ENCODE measurements at regions not wholly inside any gene's neighbourhood (a gene's known extent, or its start where the extent isn't known, plus 50 kb on each side); places are given as distances from the start of the nearest gene placed in this dataset.

DNA sequence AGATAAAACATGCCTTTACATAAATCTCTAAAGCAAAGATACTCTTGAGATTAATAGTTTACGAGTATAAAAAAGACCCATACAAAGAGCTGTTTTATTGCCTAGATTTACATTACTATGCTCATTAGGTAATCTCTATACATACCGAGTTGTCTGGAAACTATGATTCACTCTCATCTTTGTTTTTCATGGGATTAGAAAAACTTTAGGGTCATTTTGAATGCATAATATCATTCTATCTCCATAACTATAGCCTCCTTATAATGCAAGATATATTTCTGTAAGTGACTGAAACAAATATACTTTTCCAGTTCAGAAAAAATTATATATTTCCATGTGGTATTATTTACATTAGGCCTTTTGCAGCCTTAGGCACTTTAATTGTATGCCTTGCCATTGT lies 1088.7 kb upstream of the ARRDC3 start:
- Histone ChIP-seq H3K36me3 (no peaks in the 10 kb centered on the region), H3K27ac (no peak overlapping the region), H3K27me3 (no peaks in the 10 kb centered on the region), H3K4me3 (no peak overlapping the region), H3K4me1 (no peaks in the 10 kb centered on the region), H3K9me3 (peaks cover 0 to 27% (median 12%) of the 10 kb centered on the region in 11 donors)
- WGBS, 2 donors, result 81 to 82% methylated on average over 2 of the region's 2 CpGs
- TF ChIP-seq, protein P1, sequence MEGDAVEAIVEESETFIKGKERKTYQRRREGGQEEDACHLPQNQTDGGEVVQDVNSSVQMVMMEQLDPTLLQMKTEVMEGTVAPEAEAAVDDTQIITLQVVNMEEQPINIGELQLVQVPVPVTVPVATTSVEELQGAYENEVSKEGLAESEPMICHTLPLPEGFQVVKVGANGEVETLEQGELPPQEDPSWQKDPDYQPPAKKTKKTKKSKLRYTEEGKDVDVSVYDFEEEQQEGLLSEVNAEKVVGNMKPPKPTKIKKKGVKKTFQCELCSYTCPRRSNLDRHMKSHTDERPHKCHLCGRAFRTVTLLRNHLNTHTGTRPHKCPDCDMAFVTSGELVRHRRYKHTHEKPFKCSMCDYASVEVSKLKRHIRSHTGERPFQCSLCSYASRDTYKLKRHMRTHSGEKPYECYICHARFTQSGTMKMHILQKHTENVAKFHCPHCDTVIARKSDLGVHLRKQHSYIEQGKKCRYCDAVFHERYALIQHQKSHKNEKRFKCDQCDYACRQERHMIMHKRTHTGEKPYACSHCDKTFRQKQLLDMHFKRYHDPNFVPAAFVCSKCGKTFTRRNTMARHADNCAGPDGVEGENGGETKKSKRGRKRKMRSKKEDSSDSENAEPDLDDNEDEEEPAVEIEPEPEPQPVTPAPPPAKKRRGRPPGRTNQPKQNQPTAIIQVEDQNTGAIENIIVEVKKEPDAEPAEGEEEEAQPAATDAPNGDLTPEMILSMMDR (IDR thresholded peaks at IDR 0.05), result no peak
- DNase-seq (no peak), ATAC-seq (no peak)
- intact Hi-C loops (cut with DNase I), result no loop called here

DNA sequence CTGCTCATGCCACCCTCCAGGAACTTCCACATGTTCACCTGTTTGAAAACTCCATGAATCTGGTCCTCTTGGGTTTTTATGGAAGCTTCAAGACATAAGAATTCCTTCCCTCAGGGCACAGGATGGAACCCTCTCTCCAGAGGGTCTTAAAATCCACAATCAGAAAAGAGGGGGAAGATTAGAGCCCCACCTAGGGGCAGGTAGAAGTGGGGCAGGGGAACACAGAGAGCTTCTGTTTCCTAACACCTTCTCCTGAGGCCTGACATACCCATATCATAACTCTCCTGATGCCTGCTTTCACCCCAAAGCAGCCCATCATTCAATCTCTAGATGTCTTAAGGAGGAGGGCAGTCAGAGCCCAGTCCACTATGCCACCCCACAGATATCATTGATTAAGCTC lies 1087.7 kb upstream of the ARRDC3 start:
- no peak for ATAC-seq
- intact Hi-C loops (cut with DNase I), result no loop called here
- no peak for DNase-seq
- Histone ChIP-seq H3K9me3 (peaks cover 0 to 27% (median 12%) of the 10 kb centered on the region in 11 donors), H3K27ac (no peak overlapping the region), H3K4me3 (no peak overlapping the region), H3K4me1 (no peaks in the 10 kb centered on the region), H3K36me3 (no peaks in the 10 kb centered on the region), H3K27me3 (no peaks in the 10 kb centered on the region)
- TF ChIP-seq, protein P1 (IDR thresholded peaks at IDR 0.05), result no peak

DNA sequence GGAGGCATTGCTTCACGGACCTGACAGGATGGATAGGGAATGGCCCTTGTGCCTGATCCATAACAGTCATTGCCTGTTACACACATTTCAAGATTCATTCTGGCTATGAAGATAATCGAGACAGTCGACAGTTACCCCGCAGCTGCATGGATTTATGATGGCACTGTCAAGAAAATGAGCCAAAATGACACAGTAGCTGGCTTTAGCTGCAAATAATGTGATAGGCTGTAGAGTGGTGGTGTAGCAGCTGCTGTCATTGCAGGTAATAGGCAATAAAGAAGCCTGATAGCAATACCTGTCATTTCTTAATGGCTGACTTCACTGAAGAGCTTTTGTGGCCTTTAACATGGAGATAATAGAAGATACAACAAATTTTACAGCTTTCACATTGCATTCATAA lies 1085.2 kb upstream of the ARRDC3 start:
- peaks cover 0 to 15% (median 6%) of the 10 kb centered on the region in 11 donors for H3K9me3 ChIP-seq
- ATAC-seq, result no peak
- no peaks in the 10 kb centered on the region for H3K4me1 ChIP-seq
- intact Hi-C loops (cut with DNase I), result no loop called here
- DNase-seq, result no peak
- H3K27me3 ChIP-seq, result no peaks in the 10 kb centered on the region
- no peak overlapping the region for H3K27ac ChIP-seq
- H3K36me3 ChIP-seq, result no peaks in the 10 kb centered on the region
- 52 to 62% methylated on average over 4 of the region's 4 CpGs for WGBS, 2 donors
- no peak overlapping the region for H3K4me3 ChIP-seq
- TF ChIP-seq, protein P1 (IDR thresholded peaks at IDR 0.05), result no peak

DNA sequence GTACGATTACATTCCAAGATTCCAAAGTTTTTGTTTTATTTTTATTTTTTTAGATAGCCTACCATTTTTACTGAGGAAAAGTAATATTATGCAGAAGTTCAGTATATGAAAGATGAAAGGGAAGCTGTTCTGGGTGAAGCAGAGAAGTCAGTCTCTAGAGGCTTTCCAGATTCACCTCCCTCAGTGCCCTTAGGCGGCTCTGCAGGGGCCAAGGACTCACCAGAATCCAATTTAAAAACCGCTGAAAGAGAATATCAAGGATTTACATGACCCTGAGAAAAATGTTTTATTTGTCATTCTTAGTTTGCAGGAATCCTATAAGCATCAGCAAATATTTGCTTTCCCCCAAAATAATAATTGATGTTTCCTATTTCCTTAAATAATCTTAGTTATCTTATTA lies 1084.6 kb upstream of the ARRDC3 start:
- intact Hi-C loops (cut with DNase I), result no loop called here
- DNase-seq (no peak), ATAC-seq (no peak)
- H3K4me1 ChIP-seq, result no peaks in the 10 kb centered on the region
- H3K36me3 ChIP-seq, result no peaks in the 10 kb centered on the region
- WGBS, 2 donors, result 70 to 83% methylated on average over 3 of the region's 3 CpGs
- TF ChIP-seq, protein P1 (IDR thresholded peaks at IDR 0.05), result no peak
- H3K9me3 ChIP-seq, result peaks cover 0 to 9% (median under 1%) of the 10 kb centered on the region in 11 donors
- no peaks in the 10 kb centered on the region for H3K27me3 ChIP-seq
- no peak overlapping the region for H3K4me3 ChIP-seq
- no peak overlapping the region for H3K27ac ChIP-seq

DNA sequence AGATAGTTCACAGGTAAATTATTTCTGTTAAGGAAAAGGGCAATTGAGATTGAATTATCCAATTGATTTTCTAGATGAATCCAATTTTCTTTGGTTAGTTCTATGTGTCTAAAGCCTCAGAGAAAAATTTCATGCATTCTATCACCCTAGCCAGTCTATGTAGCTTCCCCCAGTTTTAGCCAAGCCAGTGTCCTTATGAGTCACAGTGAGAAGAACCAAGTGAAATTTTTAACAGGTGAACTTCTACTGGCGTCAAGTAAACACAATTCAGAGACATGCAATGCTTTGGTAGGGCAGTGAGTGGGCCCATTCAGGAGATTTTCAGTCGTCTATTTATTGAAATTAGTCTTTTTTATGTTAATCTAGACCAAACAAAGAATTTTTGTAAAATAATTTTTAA lies 1077.4 kb upstream of the ARRDC3 start:
- H3K36me3 ChIP-seq, result no peaks in the 10 kb centered on the region
- DNase-seq (no peak), ATAC-seq (no peak)
- H3K9me3 ChIP-seq, result peaks cover 0 to 9% (median 0%) of the 10 kb centered on the region in 11 donors
- WGBS, 2 donors, result 61 to 72% methylated on average over 2 of the region's 2 CpGs
- TF ChIP-seq, protein P1 (IDR thresholded peaks at IDR 0.05), result no peak
- no peak overlapping the region for H3K4me3 ChIP-seq
- H3K4me1 ChIP-seq, result no peaks in the 10 kb centered on the region
- no peak overlapping the region for H3K27ac ChIP-seq
- intact Hi-C loops (cut with DNase I), result no loop called here
- no peaks in the 10 kb centered on the region for H3K27me3 ChIP-seq

Data from heart right ventricle (tissue), 16 donors.